Adrenal gland (tissue), 5 donors: ENCODE measurements at regions not wholly inside any gene's neighbourhood (a gene's known extent, or its start where the extent isn't known, plus 50 kb on each side); places are given as distances from the start of the nearest gene placed in this dataset.

Experiments used
- CTCF ChIP-seq, 6 experiments: fragments of 450-650 bp in 4 of 6; fragments of 200-600 bp in 2 of 6; sonication (generic) in 1 of 6; IDR thresholded peaks; 1 replicate in 5 of 6; 2 replicates in 1 of 6; pipeline versions ENCODE4 v1.5.1 to v1.8.0; 2016 to 2021; ENCODE audit warnings: antibody characterized with exemption in 6 of 6, mild to moderate bottlenecking in 2 of 6, moderate library complexity in 1 of 6
- POLR2A ChIP-seq, 2 donors: fragments of 450-650 bp; IDR thresholded peaks; one replicate each; pipeline ENCODE4 v1.6.1; 2017; ENCODE audit warnings: antibody characterized with exemption in 2 of 2, mild to moderate bottlenecking in 2 of 2, moderate library complexity in 1 of 2
- donor health status: DM: no; HTN: no; CAD: no.

GRCh38 chr11:42571878-42572610, 739.8 kb upstream of the API5 start:
- TF ChIP-seq CTCF (IDR thresholded peaks at IDR 0.05), result no peak
- no peak for TF ChIP-seq POLR2A (IDR thresholded peaks at IDR 0.05)
